Activated CD4-positive, alpha-beta T cell treated with anti-CD3 and anti-CD28 coated beads, Interleukin-2, amount 50 U/mL, for 16 hours (primary cell): ENCODE measurements at regions not wholly inside any gene's neighbourhood (a gene's known extent, or its start where the extent isn't known, plus 50 kb on each side); places are given as distances from the start of the nearest gene placed in this dataset.

Experiments
- DNase-seq: peaks from one replicate; pipeline ENCODE4 v3.0.0-alpha.2; 2020

DNA sequence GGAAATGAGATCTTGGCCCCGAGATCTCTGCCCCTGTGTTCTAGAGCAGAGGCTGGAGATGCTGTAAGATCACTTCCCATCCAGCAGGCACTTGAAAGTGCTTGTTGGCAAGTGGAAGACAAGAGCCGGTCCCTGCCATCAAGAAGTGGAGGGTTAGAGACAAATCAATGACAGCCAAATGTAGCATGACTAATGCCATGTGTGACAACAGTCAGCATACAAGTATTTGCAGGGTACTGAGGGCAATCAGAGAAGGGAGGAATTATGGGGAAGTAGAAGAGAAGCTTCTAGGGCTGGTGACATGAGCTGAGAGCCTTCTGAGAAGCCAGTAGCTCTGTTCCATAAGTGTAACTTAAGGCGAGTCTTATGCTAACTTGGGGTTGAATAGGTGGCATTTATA, 58.6 kb downstream of the TMEM17 start:
- no peak for DNase-seq

DNA sequence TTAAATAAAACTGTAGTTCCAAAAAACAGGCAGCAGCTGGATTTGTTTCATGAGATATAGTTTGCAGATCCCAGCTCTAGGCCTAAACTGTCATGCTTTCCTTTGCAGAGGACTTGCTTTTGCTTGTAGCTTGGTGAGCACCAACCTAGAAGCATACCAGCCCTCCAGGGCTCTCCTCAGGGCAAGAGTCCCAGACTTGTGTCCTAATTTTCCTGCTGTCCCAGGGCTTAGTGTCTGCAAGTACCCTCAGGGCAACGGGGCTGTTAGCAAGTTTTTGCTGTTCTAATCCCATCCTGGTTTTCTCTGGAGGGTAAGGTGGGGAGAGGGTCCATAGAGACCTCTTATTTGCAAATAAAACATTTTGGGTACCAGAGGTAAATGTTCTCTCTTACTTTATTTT, 59.5 kb downstream of the TMEM17 start:
- DNase-seq: no peak

DNA sequence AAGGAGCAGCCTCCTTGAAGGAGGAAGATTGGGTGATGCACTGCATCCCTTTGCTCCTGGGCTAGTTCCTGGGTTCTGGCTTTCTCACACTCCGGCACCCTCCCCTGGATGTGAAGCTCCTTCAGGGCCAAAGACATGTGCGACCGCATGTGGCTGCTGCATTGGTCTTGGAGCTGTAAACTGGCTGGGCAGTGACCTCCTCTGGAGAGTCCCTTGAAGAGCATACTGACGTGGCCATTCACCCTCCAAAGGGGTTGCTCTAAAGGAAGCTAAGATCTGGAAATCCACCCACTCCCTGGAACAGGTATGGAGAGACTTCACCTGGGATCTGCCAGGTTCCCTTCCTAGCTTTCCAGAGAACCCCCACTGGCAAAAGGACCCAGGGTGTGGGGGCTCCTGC, 62.1 kb downstream of the TMEM17 start:
- DNase-seq: no peak

GRCh38 chr2:62443471-62443870, 62.5 kb downstream of the TMEM17 start:
- DNase-seq: no peak

GRCh38 chr2:62441824-62442223, 64.2 kb downstream of the TMEM17 start:
- no peak for DNase-seq

- no peak for DNase-seq
Observed at GRCh38 chr2:62441421-62441820, 64.6 kb downstream of the TMEM17 start.

DNA sequence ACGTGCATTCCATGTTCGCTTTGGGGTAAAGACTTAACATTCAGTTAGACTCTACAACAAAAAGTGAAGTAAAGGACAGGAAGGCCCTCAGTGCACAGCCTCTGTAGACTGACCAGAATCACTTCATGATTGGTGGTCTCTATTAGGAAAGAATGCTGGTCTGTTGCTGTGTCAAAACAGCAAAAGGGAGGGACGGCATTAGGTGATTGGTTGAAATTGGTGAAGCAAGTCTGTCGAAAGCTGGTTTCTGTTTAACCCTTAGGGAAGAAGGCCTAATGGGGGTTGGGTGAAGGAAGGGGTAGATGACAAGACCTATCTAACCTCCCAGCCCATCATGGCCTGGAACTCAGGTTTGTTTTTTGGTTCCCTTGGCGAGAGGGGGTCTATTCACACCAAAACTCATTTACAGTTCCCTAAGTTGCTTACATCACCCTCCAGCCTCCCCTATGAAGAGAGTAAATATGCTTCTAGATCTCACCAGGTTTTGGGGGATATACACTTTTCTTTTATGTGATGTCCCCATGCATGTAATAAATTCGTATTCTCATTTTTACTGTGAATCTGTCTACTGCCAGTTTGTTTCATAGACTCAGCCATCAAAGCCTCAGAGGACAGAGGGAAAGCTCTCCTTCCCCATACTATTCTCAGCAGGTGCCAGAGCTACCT, 65.6 kb downstream of the TMEM17 start:
- no peak for DNase-seq

DNA sequence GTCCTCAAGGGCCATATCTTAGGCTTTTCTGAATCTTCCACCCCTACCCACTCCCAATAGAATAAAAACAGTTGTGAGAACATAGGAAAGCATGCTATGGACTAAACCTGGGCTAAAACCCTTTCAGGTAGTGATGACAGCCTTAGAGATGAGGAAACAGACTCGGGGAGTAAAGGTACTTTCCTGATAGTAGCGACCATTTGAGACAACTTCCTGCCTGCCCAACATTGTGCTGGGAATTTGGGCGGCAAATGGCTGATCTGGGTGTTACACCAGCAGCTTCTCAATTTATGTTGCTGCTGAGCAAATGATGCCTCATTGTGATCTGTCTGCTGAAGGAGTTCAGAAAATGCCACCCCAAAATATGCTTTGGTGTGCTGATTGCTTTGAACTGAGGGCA, 66.6 kb downstream of the TMEM17 start:
- no peak for DNase-seq

DNA sequence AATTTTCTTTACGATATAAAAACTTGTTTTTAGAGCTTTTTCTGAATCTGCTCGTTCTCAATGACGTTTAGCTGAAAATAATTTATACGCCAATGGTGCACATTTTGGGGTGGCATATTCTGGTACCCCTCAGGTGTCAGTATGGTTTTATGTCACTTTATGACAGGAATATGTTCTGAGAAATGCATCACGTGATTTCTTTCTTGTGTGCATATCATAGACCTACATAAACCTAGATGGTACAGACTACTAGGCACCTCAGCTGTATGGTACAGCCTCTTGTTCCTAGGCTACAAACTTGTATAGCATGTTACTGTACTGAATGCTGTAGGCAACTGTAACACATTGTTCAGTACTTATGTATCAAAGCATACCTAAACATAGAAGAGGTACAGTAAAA, 68.2 kb downstream of the TMEM17 start:
- no peak for DNase-seq

DNA sequence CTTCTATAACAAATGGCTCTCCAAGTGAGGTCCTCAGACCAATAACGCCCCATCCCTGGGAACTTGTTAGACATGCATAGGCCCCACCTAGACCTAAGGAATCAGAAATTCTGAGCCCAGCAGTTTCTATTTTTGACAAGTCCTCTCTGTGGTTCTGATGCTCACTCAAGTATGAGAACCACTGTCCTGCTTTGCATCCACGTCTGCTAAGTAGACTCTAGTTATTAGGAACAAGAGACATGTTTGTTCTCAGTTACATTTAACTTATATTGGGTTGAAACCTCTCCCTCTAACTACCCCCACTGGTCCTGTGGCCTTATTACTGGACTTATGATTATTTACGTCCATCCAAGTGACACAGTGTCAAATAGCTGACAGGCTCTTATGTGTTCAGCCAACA, 70.3 kb downstream of the TMEM17 start:
- no peak for DNase-seq

DNA sequence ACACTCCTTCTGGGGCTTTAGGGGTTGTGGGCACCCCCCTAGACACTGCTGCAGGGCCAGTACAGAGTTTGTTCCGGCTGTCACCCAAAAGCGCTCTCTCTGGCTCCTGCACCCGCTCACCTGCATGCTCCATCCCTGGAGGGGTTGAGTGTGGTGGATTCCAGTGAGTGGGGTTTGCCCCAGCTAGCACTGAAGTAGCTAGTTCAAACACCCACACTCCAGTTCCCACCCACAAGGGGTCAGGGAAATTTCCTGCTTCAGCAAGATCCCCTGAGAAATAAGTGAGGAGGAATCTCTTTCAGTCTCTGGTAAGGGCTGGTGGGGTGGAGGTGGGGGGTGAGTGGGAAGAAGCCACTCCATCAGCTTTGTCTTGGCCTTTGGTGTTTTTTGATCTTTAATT, 73.6 kb downstream of the TMEM17 start:
- DNase-seq: no peak

- no peak for DNase-seq
Observed at GRCh38 chr2:62431512-62431911, 74.5 kb downstream of the TMEM17 start.

GRCh38 chr2:62430146-62430545, 75.8 kb downstream of the TMEM17 start:
- DNase-seq: no peak

DNA sequence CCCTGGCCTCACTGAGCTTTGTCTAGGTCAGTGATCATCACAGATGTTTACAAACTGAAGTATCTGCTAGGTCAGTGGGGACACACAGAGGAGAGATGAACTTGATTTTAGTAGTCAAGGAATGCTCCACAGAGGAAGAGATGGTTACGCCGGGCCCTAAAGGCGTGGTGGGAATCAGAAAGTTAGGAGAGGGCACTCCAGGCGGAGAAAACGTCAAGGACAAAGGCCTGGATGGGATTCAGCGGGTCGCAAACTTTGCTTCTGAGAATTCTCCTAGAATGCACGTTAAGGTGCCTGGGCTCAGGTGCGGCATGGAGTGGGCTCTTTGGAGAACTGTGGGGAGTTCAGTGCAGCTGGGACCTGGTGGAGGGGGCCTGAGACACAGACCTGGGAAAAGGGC, 78.8 kb downstream of the TMEM17 start:
- DNase-seq: no peak

DNA sequence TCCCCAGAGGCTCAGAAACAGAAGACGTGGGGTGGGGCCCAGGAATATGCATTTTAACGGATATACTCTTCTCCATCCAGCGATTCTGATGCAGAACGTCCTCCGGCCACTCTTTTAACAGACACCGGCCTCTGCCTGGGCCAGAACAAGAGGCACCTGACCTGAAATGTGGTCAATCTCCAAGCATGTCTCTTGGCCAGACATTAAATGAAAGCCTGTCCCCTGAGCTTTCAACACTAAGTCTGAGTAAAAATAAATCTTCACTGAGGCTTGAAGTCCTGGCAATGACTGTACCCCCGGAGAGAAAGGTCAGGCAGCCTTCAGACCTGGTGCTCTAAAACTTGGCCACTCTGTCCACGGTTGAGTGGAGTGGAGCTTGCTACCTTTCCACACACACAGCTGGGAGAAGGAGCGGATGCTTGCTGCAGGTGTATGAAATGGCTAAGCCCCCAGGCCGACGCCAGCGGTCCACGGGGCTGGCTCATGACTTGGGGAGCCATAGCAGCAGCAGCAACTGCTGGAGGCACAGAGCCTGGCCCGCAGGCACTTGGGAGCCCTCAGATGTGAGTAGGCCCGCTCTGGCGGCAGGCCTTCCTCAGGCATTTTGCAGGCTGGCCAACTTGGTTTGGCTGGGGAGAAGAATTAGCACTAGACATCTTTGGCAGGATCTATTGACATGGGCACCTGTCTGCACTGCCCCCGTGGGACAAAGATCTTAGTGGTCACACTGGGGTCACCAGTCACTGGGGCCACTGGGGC, 79.7 kb downstream of the TMEM17 start:
- no peak for DNase-seq

DNA sequence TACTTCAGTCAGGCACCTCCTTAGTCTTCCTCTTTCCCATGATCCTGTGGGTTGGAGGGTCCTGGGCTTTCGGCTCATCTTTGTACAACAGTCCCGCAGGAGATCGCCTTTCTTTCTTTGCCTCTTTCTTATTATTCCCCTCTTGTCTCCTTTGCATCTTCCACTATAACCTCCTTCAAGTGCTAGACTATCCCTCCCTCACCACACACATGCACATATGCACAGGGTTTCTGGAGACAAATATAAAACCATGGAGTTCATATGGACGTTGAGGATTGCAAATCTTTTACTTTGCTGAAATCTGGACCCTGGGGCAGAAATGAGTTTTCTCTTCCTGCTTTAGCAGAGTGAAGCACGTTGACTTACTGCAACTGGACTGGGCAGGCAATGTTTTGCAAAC, 80.3 kb downstream of the TMEM17 start:
- no peak for DNase-seq

DNA sequence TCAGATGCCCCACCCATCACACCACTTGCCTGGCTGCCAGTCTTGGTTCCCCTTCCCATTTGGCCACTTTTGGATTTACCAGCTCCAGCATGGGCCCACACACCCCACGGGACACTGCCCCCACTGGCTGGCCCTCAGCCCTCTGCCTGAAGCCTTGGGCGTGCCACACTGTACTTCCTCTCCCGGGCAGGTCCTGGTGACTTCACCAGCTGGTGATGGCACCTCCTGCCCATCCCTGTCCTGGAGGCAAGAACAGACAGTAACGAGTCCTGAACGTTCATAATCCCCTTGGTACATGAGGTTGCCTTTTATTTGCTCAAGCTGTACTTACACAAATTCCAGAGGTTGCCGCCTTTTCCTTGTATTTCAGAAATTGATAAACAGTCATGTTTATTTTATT, 81.1 kb downstream of the TMEM17 start:
- DNase-seq: no peak

- DNase-seq: no peak
Observed at GRCh38 chr2:62423883-62424458, 82.0 kb downstream of the TMEM17 start.

GRCh38 chr2:62423235-62423634, 82.8 kb downstream of the TMEM17 start:
- no peak for DNase-seq

GRCh38 chr2:62415518-62415917, 90.5 kb downstream of the TMEM17 start:
- DNase-seq: no peak

- DNase-seq: peak; percentile 6
Observed at GRCh38 chr2:62415019-62415431, 91.0 kb downstream of the TMEM17 start.

DNA sequence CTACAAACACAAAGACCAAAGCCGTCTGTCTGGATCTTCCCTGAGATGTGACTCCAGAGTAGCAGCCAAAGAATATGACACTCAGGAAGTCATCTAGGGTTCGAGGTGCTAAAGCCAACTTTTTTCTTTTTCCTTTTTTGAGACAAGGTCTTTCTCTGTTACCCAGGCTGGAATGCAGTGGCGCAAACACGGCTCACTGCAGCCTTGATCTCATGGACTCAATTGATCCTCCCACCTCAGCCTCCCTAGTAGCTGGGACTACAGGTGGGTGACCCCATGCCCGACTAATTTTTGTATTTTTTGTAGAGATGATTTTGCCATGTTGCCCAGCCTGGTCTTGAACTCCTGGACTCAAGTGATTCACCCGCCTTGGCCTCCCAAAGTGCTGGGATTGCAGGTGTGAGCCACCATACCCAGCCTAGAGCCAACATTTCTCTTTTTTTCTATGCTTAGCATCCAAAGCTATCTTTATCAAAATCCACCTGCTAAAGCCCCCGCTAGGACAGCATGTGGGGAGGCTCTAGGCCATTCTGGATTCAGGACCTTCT, 92.8 kb downstream of the TMEM17 start:
- no peak for DNase-seq

GRCh38 chr2:62412347-62412742, 93.7 kb downstream of the TMEM17 start:
- DNase-seq: no peak

GRCh38 chr2:62410926-62411456, 95.0 kb downstream of the TMEM17 start:
- no peak for DNase-seq
